GM18873 (cell line): ENCODE measurements at regions not wholly inside any gene's neighbourhood (a gene's known extent, or its start where the extent isn't known, plus 50 kb on each side); places are given as distances from the start of the nearest gene placed in this dataset.

Experiments used
- ATAC-seq: cut with Tn5 transposase; IDR thresholded peaks from one replicate; pipeline ENCODE4 v1.9.1; 2021; ENCODE audit warnings: mild to moderate bottlenecking, moderate library complexity, moderate number of reproducible peaks; ENCODE audit not compliant: unreplicated experiment, low FRiP score

- ATAC-seq, result no peak
Observed at GRCh38 chr5:96340357-96340756, 92.7 kb downstream of the PCSK1 start.

GRCh38 chr5:96339862-96340261 is 93.2 kb downstream of the PCSK1 start:
- no peak for ATAC-seq

GRCh38 chr5:96338624-96339415 is 94.2 kb downstream of the PCSK1 start:
- ATAC-seq, result no peak

DNA sequence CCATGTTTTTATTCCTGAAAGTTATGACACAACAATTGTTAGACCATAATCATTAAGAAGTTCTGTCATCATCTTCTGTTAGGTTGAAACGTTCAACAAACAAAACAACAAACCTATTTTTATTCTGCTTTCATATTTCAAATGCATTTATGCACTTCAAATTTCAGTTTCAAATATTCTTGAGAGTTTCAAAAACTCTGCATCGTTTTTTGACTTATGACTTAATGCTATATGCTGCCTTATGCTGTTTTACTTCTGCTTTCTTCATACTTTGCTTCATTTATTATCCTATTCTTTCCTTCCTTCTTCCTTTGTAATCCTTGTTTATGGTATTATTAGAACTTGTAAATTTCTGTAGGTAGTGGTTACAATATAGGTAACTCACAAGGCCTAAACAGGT is 95.0 kb downstream of the PCSK1 start:
- ATAC-seq, result no peak

GRCh38 chr5:96337048-96337781 is 95.8 kb downstream of the PCSK1 start:
- ATAC-seq, result no peak

DNA sequence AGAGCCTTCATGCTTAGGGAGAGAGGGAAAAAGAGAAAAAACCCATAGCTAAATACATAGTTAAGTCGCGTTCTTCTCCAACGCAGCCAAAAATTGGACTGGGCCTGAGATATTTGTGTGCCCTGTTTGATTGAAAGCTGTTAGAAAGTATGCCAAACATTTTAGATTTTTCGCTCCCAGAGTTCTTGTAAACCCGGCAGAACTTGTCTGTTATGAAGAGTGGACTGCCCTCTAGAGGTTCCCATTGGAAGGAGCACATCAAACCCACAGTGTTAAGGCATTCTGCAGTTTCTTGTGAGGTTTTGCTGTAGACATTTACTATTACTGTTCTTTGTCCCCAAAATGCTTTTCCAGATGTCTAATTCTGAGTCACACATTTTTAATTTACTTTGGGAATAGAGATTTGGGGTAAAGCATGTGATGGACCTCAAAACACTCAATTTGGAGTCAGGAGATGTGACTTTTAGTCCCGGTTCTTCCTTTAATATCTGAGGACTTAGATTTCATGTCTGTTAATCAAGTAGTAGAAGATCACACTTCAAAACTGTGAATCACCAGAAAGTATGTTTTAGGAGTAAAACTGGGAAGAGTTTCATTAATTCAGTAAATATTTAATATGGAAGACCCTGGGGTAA is 96.6 kb downstream of the PCSK1 start:
- no peak for ATAC-seq

GRCh38 chr5:96335873-96336272 is 97.2 kb downstream of the PCSK1 start:
- no peak for ATAC-seq

- no peak for ATAC-seq
Observed at GRCh38 chr5:96333391-96333790, 99.7 kb downstream of the PCSK1 start.

DNA sequence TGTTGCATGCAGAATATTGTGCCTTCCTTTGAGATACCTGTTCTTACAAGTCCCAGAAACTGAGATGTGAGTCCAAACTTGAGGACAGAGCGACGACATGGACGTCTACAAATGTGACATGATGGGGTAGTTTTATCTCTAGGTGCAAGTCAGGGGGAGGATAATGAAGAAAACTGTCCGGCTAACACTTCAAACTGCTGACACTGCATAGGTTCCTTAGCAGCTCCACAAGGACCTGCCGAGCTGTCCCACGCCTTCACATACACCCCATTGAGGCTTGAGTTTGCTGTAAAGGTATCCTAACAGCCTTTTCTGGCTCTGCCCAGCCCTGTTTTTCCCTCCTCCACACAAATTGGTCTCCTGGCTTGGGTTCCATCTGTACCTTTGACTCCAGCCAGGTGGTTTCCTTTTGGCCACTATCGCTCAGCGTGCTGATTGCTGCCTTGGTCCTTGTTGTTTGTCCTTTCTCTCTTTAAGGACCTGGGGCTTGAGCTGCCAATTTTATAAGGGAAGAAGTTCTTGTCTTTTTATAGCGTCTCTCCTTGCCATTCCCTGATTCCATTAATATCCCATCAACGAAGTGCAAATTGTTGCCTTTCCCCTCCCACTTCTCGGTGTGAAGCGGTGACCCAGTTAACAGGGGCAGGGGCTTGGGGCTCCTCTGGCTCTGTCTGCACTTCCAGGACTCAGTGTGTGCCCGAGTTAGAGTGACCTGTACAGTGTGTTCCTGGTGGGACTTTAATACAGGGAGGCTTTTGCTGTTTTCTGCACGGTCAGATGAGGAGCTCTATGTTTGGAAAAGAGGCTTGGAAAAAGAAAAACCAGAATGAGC is 100.3 kb downstream of the PCSK1 start:
- no peak for ATAC-seq

GRCh38 chr5:96331681-96332361 is 101.2 kb downstream of the PCSK1 start:
- no peak for ATAC-seq

DNA sequence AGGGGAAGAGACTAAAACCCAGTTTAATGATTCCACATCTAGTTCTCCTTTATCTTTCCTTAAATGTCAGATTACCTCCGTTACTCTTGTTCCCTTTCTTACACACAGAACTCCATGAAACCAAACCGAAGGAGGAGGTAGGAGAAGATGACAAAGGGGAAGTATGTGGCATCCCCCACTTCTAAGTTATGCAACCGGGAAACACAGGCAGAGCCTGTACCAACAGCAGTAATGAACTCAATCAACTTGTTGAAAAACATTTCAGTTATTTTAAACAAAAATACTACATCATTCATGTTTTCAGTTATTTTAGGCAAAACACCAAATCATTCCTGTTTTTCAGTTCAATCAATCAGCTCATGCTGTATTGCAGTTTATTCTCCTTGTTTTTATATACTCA is 101.8 kb downstream of the PCSK1 start:
- no peak for ATAC-seq

DNA sequence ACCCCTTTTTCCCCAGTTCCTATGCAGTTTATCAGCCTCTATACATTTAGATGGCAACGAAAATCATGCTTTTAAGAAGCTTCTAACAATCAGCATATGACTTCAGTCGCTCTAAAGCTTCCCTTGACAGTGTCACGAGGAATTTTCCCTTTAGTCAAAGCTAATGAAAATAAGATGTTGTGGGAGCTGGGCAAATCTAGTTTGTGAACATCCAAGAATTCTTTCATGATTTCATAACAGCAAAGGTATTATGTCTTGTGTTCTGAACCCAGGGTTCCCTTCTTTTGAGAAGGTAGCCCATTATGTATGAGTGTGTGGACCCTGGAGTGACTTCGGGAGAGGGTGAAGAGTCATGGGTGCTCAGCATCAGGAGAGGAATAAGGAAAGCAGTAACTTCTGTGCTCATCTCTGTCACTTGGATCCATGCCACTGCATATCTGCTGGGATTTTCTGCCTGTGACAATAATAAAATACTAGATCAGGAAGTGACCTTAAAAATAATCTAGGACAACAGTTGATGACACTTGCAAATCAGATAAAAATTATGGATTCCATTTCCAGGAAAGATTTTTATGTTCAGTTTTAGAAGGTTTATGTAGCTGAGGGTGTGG is 102.4 kb downstream of the PCSK1 start:
- no peak for ATAC-seq

DNA sequence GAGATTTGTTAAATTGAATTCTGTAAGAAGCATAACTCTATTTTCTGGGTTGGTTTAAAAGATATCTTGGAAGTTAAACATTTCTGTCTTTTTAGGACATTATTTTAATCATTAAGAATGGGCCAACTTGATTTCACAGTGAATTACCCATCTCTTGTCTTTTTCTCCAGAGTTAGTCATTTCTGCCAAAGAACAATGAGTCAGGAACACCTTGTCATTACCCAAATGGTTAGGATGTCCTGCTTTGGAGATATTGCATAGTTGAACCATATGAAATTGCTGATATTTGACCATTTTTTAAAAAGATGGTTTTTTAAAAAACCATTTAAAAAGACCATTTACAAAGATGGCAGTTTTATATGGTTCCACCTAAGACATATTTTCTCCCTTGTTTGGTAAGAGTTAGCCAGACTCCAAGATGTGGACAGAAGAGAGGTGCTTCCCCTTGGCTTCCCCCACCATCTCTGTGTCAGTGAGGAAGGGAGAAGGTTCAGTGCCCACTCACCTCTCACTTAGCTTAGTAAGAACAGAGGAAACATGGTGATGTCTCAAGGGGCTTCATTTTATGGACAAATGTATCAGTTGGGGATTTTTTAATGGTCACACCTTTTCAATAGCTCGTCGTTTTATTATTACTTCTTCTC is 103.0 kb downstream of the PCSK1 start:
- ATAC-seq, result no peak

GRCh38 chr5:96329289-96329688 is 103.8 kb downstream of the PCSK1 start:
- ATAC-seq, result no peak

GRCh38 chr5:96327722-96328121 is 105.3 kb downstream of the PCSK1 start:
- no peak for ATAC-seq

- ATAC-seq, result peak; percentile 93
Observed at GRCh38 chr5:96326902-96327301, 106.1 kb downstream of the PCSK1 start.

- ATAC-seq, result no peak
Observed at GRCh38 chr5:96324708-96325107, 108.3 kb downstream of the PCSK1 start.

- no peak for ATAC-seq
Observed at GRCh38 chr5:96322865-96323264, 110.2 kb downstream of the PCSK1 start.

GRCh38 chr5:96322217-96322616 is 110.8 kb downstream of the PCSK1 start:
- no peak for ATAC-seq
